ENCODE measurements at regions not wholly inside any gene's neighbourhood (a gene's known extent, or its start where the extent isn't known, plus 50 kb on each side); places are given as distances from the start of the nearest gene placed in this dataset.

DNA sequence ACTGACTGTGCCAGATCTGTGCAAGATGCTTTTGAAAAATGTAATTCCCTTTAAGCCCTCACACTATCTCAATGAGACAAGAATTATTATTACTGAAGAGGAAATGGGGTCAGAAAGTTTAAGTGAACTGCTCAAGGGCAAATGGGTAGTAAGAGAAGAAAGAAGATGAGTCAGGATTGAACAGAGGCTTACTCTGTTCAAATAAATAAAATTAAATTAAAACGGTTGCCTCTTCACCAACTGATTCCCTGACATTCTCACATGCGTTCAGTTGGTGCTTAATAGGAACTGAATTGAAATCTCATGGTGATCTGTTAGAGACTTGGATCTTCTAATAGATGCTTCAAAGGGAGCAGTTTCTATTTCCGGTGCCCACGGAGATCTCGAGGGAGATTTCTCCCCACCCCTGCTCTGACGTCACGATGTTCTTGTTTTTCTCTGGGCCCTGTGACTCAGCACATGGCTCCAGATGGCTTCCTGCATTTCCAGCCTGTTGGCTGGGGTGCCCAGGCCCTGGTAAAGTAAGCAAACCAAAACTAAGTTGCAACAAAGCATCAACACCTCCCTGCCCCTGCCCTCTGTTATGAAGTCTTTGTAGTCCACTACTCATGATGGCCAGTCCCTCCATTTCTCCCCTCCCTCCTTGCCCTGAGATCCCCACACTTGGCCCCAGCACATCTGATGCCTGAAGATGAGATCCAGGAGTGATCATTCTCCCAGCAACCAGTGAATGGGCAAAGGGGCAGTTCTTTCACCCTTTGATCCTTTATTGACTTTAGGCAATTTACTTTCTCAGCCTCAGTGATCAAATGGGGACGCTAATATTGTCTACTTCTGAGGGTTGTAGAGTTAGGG is 106.1 kb upstream of the CPEB4 start (continued):
- TF ChIP-seq SRSF3 (IDR thresholded peaks at IDR 0.05; ENCODE audit: insufficient read depth, low read length) (no peak), BHLHE40 (IDR thresholded peaks at IDR 0.05; ENCODE audit: low read length) (no peak), SMAD2 (IDR thresholded peaks at IDR 0.05; ENCODE audit: low read depth, low read length) (no peak), HSF4 (CRISPR knock-in tag; IDR thresholded peaks at IDR 0.05; ENCODE audit: borderline replicate concordance) (no peak), SRSF7 (optimal IDR thresholded peaks at IDR 0.05; ENCODE audit: low read depth, low read length) (no peak), CAMTA2 (CRISPR knock-in tag; conservative IDR thresholded peaks at IDR 0.05) (no peak), GABPA (tag; conservative IDR thresholded peaks at IDR 0.05; ENCODE audit: low read depth) (peak; percentile 85), DDX20 (tag; IDR thresholded peaks at IDR 0.05; ENCODE audit: low read depth) (peak; percentile 43; the same call in 1 of the 2 replicates), BRD9 (IDR thresholded peaks at IDR 0.05; ENCODE audit: low read depth, partially characterized antibody) (peak; percentile 71), SMAD3 (CRISPR knock-in tag; conservative IDR thresholded peaks at IDR 0.05) (no peak), PRMT5 (CRISPR knock-in tag; IDR thresholded peaks at IDR 0.05) (no peak), ZNF224 (CRISPR knock-in tag; IDR thresholded peaks at IDR 0.05) (no peak), ZNF699 (CRISPR knock-in tag; IDR thresholded peaks at IDR 0.05; ENCODE audit: insufficient replicate concordance) (no peak), LARP7 (IDR thresholded peaks at IDR 0.05) (no peak), ZNF384 (IDR thresholded peaks at IDR 0.05; ENCODE audit: low read depth, low read length) (no peak)
- TF ChIP-seq, protein P1, sequence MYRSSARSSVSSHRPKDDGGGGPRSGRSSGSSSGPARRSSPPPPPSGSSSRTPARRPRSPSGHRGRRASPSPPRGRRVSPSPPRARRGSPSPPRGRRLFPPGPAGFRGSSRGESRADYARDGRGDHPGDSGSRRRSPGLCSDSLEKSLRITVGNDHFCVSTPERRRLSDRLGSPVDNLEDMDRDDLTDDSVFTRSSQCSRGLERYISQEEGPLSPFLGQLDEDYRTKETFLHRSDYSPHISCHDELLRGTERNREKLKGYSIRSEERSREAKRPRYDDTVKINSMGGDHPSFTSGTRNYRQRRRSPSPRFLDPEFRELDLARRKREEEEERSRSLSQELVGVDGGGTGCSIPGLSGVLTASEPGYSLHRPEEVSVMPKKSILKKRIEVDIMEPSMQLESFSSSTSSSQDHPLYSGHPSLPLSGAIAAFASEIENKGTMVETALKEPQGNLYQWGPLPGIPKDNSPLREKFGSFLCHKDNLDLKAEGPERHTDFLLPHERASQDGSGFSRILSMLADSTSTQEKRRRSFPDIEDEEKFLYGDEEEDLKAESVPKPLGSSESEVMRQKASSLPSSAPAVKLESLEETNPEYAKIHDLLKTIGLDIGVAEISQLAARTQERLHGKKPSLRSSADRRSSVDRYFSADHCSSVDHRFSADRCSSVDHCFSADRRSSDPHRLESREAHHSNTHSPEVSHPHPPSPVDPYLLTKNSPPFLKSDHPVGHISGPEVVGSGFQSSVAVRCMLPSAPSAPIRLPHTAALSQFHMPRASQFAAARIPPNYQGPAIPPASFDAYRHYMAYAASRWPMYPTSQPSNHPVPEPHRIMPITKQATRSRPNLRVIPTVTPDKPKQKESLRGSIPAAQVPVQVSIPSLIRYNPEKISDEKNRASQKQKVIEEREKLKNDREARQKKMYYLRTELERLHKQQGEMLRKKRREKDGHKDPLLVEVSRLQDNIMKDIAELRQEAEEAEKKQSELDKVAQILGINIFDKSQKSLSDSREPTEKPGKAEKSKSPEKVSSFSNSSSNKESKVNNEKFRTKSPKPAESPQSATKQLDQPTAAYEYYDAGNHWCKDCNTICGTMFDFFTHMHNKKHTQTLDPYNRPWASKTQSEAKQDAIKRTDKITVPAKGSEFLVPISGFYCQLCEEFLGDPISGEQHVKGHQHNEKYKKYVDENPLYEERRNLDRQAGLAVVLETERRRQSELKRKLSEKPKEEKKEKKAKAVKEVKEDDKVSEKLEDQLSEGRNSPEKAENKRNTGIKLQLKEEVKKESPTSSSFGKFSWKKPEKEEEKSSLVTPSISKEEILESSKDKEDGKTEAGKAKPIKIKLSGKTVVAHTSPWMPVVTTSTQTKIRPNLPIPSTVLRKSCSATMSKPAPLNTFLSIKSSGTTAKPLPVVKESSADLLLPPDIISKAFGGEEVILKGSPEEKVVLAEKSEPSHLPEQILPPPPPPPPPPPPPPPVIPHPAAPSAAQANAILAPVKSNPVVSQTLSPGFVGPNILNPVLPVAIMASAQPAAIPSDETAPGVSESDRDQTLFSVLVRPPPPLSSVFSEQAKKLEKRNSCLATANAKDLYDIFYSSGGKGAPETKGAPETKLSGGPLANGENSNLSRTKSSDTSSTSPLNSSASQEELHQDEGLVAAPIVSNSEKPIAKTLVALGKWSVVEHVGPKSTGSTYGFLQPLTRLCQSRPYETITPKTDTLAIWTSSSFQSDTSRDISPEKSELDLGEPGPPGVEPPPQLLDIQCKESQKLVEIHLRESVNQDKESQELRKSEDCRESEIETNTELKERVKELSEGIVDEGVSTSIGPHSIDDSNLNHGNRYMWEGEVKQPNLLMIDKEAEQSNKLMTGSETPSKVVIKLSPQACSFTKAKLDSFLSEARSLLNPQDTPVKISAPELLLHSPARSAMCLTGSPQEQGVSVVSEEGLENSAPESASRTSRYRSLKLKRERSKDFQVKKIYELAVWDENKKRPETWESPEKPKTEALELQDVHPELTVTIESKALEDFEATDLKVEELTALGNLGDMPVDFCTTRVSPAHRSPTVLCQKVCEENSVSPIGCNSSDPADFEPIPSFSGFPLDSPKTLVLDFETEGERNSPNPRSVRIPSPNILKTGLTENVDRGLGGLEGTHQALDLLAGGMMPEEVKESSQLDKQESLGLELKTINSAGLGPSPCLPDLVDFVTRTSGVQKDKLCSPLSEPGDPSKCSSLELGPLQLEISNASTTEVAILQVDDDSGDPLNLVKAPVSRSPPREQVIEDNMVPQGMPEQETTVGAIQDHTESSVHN (IDR thresholded peaks at IDR 0.05; ENCODE audit: borderline replicate concordance in 1 of 2, low read depth in 1 of 2), result no peak
- TF ChIP-seq, protein P2, sequence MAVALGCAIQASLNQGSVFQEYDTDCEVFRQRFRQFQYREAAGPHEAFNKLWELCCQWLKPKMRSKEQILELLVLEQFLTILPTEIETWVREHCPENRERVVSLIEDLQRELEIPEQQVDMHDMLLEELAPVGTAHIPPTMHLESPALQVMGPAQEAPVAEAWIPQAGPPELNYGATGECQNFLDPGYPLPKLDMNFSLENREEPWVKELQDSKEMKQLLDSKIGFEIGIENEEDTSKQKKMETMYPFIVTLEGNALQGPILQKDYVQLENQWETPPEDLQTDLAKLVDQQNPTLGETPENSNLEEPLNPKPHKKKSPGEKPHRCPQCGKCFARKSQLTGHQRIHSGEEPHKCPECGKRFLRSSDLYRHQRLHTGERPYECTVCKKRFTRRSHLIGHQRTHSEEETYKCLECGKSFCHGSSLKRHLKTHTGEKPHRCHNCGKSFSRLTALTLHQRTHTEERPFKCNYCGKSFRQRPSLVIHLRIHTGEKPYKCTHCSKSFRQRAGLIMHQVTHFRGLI (CRISPR knock-in tag; IDR thresholded peaks at IDR 0.05), result peak; percentile 81; the same call in 1 of the 2 replicates

Data from K562 (cell line).